ENCODE measurements at regions not wholly inside any gene's neighbourhood (a gene's known extent, or its start where the extent isn't known, plus 50 kb on each side); places are given as distances from the start of the nearest gene placed in this dataset.

GRCh38 chr3:55200906-55201305 is 273.0 kb upstream of the LRTM1 start:
- no peak for TF ChIP-seq CTCF (IDR thresholded peaks at IDR 0.05)
- no peak for TF ChIP-seq POLR2A (IDR thresholded peaks at IDR 0.05)
